ENCODE measurements at regions not wholly inside any gene's neighbourhood (a gene's known extent, or its start where the extent isn't known, plus 50 kb on each side); places are given as distances from the start of the nearest gene placed in this dataset.

DNA sequence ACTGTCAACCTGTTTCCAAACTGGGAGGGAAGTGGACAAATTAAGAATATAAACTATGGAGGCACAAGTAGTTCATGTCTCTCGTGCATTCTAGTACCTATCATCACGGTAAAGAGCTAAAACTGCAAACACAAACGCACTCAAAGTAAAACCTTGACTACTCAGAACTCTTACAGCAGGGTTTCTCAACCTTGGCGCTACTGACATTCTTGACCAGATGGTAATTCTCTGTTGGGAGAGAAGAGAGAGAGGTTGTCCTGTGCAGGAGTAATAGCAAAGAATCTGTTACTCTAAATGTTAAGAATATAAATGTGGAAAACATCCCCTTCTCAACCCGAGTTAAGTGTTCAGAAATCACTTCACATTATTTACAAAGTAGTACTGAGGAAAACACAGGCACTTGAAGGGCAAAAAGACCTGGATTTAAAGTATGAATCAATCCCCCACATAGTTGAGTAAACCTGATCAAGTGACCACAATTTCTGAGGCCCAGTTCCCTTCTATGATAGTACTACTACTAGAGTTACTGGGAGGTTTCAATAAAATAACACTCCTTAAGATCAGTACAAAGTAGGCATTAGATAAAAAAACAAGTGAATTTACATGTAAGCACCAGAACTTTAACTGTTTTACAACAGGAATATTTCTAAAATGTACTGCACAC lies 73.1 kb upstream of the ARHGAP32 start:
- DNase-seq, result no peak

DNA sequence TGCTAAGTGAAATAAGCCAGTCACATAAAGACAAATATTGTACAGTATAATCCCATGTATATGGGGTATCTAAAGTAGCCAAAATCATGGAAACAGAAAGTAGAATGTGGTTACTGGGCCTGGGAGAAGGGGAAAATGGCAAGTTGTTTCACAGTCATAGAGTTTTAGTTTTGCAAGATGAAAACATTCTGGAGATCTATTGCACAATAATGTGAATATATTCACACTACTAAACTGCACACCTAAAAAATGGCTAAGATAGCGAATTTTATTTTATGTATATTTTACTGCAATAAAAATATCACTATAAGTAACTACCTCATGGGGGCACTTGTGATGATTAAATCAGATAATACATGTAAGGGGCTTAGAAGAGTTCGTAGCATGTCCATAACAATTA lies 72.0 kb upstream of the ARHGAP32 start:
- DNase-seq, result no peak

DNA sequence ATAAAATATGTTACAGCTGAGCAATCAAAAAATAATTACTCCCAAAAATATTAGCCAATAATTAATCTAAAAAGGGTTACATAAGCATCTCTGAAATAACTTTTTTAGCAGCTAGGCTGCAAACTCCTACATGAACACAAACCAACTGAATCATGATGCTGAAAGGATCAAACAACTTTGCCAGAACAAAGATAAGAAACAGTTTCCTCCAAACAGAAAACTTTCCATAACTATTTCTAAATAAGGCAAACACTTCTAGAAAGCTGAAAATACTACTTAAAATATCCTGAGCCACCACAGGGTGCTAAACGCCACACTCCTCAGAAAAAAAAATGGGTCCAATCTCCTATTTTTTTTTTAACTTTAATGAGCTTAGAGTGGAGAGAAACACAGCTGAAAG lies 68.6 kb upstream of the ARHGAP32 start:
- no peak for DNase-seq

DNA sequence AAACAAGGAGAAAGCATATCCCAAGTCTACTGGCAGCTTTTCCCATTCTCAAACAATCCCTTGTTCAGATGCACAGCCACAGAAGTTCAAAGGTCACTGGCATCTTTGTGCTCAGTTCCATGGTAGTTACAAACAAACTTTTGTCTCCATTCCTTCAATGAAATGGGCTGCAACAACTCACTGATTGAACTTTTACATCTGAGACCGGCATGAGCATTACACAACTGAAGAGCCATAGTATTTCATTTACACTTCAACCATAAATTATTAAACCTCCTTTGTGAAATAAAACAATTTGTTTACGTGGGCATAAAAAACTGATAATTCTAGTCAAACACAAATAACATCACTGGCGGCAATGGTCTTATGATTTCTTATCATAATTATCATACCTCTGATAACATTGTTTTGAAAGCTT lies 67.8 kb upstream of the ARHGAP32 start:
- no peak for DNase-seq

DNA sequence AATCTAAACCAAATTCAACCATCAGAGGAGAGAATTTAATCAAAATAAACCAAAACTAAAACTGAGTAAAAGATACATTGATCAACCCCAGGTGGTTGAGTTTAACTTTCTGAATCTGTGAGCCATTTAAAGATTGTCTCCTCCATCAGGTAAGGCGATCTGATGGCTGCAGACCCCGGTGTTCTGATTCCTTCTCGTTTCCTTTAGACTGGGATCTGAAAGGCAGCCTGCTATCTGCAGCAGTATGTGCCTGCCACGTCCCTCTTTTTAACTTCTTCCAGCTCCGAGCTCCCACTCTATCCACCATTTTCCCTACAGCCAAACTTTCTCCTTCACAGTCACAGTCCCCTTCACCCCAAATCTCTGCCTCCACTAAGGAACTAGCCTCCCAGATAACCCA lies 66.1 kb upstream of the ARHGAP32 start:
- DNase-seq, result no peak

DNA sequence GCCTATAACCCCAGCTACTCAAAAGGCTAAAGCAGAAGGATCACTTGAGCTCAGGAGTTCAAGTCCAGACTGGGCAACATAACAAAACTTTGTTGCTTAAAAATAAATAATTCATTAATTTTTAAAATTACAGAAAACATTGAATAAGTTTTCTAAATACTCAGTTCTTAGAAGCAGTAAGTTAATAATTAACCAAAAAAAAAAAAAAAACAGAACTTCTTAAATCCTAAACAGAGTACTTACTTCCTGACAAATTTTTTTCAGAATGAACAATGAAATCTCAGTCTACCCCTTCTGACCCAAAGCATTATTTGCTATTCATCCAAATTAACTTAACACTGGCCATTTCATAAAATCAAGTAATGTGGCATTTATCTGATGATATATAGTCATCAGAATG lies 65.4 kb upstream of the ARHGAP32 start:
- no peak for DNase-seq

DNA sequence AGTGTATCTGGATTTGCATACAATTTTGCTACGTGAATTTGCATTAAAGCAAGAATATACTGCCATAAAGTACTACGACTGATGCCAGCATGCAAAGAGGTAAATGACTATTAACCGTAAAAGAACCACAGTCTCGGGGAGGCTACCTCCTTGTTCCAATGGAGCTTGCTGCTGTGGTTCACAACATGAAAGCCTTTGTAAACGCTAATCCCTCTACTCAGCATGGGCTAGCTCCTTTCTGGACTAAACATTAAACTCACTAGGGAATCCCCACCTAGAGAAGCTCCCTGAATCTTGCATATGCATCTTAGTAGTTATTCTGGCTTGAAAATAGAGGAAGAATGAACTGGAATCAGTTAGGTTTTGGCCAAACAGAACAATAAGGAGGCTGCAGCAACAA lies 60.5 kb upstream of the ARHGAP32 start:
- no peak for DNase-seq

DNA sequence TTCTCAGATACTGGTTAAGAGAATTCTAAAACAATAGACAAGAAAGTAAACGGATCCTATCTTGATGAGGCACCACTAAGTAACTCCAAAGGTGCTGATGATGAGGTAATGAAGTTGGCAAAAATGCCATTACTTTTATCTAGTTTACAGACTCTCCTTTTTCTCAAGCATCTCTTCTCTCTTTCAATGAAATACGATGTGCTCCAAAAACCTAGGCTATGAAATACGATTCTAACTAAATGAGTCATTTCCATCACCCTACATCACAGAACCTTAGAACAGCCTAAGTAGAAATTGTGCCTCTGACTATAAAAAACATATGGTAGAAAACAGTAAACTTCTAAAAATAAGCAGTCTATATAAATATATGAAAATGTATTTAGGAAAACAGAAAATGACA lies 58.9 kb upstream of the ARHGAP32 start:
- DNase-seq, result no peak

DNA sequence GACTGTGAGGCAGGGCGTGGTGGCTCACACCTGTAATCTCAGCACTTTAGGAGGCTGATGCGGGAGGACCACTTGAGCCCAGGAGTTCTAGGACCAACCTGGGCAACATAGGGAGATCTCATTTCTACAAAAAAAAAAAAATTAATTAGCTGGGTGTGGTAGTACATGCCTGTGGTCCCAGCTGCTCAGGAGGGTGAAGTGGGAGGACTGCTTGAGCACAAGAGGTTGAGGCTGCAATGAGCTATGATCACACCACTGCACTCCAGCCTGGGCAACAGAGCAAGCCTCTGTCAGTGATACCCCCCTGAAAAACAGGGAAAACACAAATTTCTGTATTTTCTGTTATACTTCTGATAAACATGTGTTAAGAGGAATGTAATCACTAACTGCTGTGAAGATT lies 57.8 kb upstream of the ARHGAP32 start:
- DNase-seq, result no peak

DNA sequence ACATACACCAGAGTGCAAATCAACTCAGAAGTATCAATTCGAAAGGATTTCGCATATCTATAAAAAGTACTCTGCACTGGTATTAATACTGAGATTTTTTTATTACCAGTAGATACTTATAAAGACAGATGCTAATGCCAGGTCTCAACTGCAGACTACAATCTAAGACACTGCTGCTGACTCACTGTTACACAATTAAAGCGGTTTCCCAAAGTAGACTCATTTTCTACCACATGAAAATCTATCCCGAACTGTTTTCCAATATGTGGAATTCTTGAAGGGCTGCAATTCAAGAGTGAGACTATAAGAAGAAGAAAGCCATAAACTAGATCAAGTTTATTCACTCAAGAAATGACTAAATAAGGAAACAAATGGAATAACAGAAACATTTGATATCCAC lies 57.2 kb upstream of the ARHGAP32 start:
- no peak for DNase-seq

DNA sequence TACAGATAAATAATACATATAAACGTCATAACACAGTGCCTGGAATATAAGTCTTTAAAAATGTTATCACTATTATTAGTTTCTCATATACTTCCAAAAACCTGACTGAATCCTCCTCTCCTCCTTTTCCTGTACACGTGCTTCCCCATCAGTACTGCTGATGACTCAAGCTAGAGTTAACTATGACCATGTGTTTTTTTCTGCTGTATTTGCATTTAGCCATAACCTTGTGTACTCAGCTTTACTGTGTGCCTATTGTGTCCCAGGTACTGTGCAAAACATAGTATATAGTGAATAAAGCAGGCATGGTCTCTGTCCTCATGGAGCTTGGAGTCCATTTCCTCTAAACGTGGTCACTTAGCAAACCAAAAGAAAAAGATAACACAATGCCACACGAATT lies 56.5 kb upstream of the ARHGAP32 start:
- DNase-seq, result no peak

DNA sequence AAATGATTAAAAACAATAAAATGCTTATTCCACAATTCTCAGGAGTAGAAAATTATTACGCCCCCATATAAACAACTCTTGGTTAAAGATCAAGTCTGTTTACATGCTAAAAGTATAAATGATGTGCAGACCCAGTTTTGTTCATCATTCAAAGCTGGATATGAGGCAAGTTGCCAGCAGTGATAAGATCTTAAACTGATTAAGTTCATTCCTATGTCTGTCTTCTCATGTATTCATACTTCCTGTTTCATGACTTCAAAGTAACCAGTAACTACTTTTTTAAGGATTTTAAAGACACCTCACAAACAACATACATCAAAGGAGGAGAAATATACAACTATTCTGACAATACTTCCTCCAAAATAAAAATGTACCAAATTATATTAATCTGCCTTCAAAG lies 55.0 kb upstream of the ARHGAP32 start:
- no peak for DNase-seq

DNA sequence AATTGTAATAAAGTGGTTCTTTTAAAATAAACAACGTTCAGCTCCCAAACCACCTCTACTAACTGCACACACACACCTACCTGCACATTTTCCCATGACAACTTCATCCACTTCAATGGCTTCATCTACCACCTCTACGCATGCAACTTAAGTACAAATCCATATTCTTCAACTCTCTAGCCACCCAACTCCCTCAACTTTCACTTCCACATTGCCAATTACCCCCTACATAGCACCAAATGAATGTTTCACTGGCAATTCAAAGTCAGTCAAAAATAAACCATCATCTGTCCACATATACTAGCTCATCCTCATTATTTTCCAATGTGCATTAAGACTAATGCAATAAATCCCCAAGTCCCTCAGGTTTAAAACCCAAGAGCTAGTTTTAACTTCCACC lies 50.7 kb upstream of the ARHGAP32 start:
- DNase-seq, result no peak
